ENCODE measurements at regions not wholly inside any gene's neighbourhood (a gene's known extent, or its start where the extent isn't known, plus 50 kb on each side); places are given as distances from the start of the nearest gene placed in this dataset.

- no peak overlapping the region for H2AFZ ChIP-seq (ENCODE audit: low read depth, low read length)
- no peaks in the 10 kb centered on the region for H3K36me3 ChIP-seq (ENCODE audit: control insufficient read depth, insufficient read depth, low read length)
- H3K9ac ChIP-seq (ENCODE audit: insufficient read depth in 1 of 2, low read depth in 2 of 2, low read length in 2 of 2): no peak overlapping the region
- TF ChIP-seq SMAD2 (IDR thresholded peaks at IDR 0.05; ENCODE audit: low read depth, low read length): no peak
- TF ChIP-seq PRMT5 (CRISPR knock-in tag; IDR thresholded peaks at IDR 0.05): no peak
- TF ChIP-seq STAG1 (CRISPR knock-in tag; IDR thresholded peaks at IDR 0.05; ENCODE audit: borderline replicate concordance): no peak
- TF ChIP-seq ZFP1 (CRISPR knock-in tag; IDR thresholded peaks at IDR 0.05): no peak
- no peak for TF ChIP-seq NFXL1 (CRISPR knock-in tag; IDR thresholded peaks at IDR 0.05)
- TF ChIP-seq, protein P1, sequence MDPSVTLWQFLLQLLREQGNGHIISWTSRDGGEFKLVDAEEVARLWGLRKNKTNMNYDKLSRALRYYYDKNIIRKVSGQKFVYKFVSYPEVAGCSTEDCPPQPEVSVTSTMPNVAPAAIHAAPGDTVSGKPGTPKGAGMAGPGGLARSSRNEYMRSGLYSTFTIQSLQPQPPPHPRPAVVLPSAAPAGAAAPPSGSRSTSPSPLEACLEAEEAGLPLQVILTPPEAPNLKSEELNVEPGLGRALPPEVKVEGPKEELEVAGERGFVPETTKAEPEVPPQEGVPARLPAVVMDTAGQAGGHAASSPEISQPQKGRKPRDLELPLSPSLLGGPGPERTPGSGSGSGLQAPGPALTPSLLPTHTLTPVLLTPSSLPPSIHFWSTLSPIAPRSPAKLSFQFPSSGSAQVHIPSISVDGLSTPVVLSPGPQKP (CRISPR knock-in tag; IDR thresholded peaks at IDR 0.05): no peak
- no peak for TF ChIP-seq ARID1B (IDR thresholded peaks at IDR 0.05)
- TF ChIP-seq ZNF586 (CRISPR knock-in tag; conservative IDR thresholded peaks at IDR 0.05): no peak
- no peak for TF ChIP-seq PYGO2 (tag; IDR thresholded peaks at IDR 0.05)
- TF ChIP-seq, protein P2, sequence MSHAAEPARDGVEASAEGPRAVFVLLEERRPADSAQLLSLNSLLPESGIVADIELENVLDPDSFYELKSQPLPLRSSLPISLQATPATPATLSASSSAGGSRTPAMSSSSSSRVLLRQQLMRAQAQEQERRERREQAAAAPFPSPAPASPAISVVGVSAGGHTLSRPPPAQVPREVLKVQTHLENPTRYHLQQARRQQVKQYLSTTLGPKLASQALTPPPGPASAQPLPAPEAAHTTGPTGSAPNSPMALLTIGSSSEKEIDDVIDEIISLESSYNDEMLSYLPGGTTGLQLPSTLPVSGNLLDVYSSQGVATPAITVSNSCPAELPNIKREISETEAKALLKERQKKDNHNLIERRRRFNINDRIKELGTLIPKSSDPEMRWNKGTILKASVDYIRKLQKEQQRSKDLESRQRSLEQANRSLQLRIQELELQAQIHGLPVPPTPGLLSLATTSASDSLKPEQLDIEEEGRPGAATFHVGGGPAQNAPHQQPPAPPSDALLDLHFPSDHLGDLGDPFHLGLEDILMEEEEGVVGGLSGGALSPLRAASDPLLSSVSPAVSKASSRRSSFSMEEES (CRISPR knock-in tag; IDR thresholded peaks at IDR 0.05): no peak
- no peak for TF ChIP-seq TEAD4 (IDR thresholded peaks at IDR 0.05; ENCODE audit: low read length)
- no peak for TF ChIP-seq TEAD4 (CRISPR knock-in tag; IDR thresholded peaks at IDR 0.05; ENCODE audit: borderline replicate concordance)
- no peak for TF ChIP-seq ZNF561 (CRISPR knock-in tag; conservative IDR thresholded peaks at IDR 0.05)
- no peak for TF ChIP-seq ZFP30 (CRISPR knock-in tag; IDR thresholded peaks at IDR 0.05; ENCODE audit: borderline replicate concordance)
- no peak for TF ChIP-seq NR2C2 (CRISPR knock-in tag; IDR thresholded peaks at IDR 0.05)
- TF ChIP-seq NR2C2 (tag; IDR thresholded peaks at IDR 0.05): no peak
- TF ChIP-seq ZBTB26 (CRISPR knock-in tag; IDR thresholded peaks at IDR 0.05): no peak
- ATAC-seq (no peak), DNase-seq (ENCODE audit: extremely low read depth in 1 of 4, low spot score in 3 of 4) (no peak), FAIRE-seq (no peak)
- no peaks in the 10 kb centered on the region for H3K27me3 ChIP-seq (ENCODE audit: control insufficient read depth in 2 of 2, insufficient read depth in 2 of 2, low read length in 2 of 2)
- in situ Hi-C loops (cut with MboI): no loop called here
- H4K20me1 ChIP-seq (replicated peaks; ENCODE audit: control insufficient read depth, insufficient read depth, low read length): no peaks in the 10 kb centered on the region
- H3K9me3 ChIP-seq (replicated peaks; ENCODE audit: control insufficient read depth, insufficient read depth, low read depth, low read length): no peaks in the 10 kb centered on the region
- WGBS (ENCODE audit: insufficient coverage, low coverage, missing lambda C conversion rate): 3% methylated on average over 3 of the region's 3 CpGs
- H3K4me3 ChIP-seq: no peak overlapping the region
- ChIA-PET CTCF (ENCODE audit: low intra/inter-chr PET ratio) (no interaction called here), POLR2A (interaction anchor here (1.0 kb wide), 1 partner anchor 20 kb away, joined by 3 read pairs; no protein-coding TSS in a partner anchor)
- no peaks in the 10 kb centered on the region for H3K79me2 ChIP-seq (ENCODE audit: control insufficient read depth, insufficient read depth, low read length)
- BruUV-seq (replicated peaks): no TSS peak
- no peak overlapping the region for H3K27ac ChIP-seq (ENCODE audit: extremely low read depth, low read depth, low read length)
- no peaks in the 10 kb centered on the region for H3K4me1 ChIP-seq (replicated peaks in 1 of 2; ENCODE audit: control insufficient read depth in 2 of 2, insufficient read depth in 2 of 2, low read length in 2 of 2)
- intact Hi-C loops (cut with micrococcal nuclease): no loop called here
- no peaks in the 10 kb centered on the region for H3K9me1 ChIP-seq (ENCODE audit: control insufficient read depth, insufficient read depth, low read length)
- H3K4me2 ChIP-seq (ENCODE audit: insufficient read depth, low read length): no peak overlapping the region
Measured at GRCh38 chr2:106977717-106978116, 91.8 kb upstream of the ST6GAL2 start.

All from K562 (cell line).